HG02798 (cell line): ENCODE measurements at regions not wholly inside any gene's neighbourhood (a gene's known extent, or its start where the extent isn't known, plus 50 kb on each side); places are given as distances from the start of the nearest gene placed in this dataset.

Experiments
- ATAC-seq: cut with Tn5 transposase; IDR thresholded peaks from one replicate; pipeline ENCODE4 v1.9.1; 2021; ENCODE audit warnings: mild to moderate bottlenecking; ENCODE audit not compliant: unreplicated experiment, poor library complexity

DNA sequence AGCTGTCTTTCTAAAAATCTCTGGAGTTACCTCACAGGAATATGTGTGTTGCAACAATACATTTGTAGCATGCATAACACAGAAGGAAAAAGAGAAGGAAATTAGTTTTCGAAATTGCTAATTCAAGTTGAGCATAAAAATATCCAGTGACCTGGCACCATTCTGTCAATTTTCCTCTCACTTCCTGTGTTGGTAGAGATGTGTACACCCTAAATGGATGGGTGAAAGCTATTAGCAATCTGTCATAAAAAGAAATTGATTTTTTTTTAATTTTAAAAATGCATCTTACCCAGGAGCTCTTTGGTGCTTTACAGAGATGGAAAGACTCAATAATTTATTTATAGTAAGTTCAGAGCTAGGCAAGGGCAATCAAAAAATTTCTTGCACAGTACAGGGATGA lies 333.3 kb upstream of the TMEM229A start:
- ATAC-seq = no peak

GRCh38 chr7:124364283-124364682 lies 331.4 kb upstream of the TMEM229A start:
- ATAC-seq = no peak

- no peak for ATAC-seq
Measured at GRCh38 chr7:124354201-124354600, 321.3 kb upstream of the TMEM229A start.

DNA sequence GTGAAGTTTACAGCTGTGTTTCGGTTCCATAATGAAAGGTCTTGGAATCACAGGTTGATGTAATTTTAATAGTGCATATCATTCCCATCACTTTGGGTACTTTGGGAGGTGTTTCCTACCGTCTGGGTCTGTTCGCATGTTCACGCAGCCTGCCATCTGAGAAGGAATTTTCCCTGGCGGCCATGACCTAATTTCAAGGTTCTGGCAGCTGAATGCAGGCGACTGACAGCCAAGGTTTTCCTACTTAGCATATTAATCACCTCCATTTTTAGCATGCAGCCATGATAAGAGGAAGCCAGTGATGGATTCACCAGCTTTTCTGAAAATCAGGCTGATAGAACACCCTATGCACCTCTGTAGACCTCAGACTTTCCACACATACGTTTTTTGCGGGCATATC lies 319.1 kb upstream of the TMEM229A start:
- no peak for ATAC-seq

DNA sequence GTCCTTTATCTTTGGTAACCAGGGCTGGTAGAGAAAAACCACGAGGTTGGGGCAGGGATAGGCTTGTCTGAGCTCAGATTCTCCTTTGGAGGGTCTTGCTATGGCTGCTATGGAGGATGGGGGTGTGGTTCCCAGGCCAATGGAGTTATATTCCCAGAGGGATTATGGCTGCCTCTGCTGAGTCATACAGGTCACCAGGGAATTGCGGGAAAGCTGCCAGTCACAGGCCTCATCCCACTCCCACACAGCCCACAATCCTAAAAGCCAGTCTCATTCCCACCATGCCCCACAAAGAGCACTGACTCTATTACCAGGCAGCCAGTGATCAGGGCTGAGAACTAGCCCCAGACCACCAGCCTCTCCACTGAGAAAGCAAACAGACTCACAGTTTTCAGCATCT lies 316.6 kb upstream of the TMEM229A start:
- no peak for ATAC-seq

DNA sequence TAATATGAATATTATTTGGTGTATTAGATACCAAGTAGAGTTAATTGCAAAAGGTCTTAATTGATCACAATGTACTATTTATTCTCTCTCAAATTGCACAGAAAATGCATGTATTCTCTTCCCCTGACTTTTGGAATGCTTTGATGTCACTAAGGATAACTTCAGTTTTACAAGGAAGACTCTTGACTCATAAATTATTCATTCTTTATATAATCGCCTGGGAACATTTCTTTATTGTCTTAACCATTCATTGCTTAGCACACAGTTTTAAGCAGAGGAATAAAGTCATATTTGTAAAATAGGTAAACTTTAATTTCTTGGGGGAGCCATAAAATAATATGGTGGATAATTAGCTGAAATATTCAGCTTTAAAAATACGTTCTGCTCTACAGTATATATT lies 306.0 kb upstream of the TMEM229A start:
- ATAC-seq = no peak

DNA sequence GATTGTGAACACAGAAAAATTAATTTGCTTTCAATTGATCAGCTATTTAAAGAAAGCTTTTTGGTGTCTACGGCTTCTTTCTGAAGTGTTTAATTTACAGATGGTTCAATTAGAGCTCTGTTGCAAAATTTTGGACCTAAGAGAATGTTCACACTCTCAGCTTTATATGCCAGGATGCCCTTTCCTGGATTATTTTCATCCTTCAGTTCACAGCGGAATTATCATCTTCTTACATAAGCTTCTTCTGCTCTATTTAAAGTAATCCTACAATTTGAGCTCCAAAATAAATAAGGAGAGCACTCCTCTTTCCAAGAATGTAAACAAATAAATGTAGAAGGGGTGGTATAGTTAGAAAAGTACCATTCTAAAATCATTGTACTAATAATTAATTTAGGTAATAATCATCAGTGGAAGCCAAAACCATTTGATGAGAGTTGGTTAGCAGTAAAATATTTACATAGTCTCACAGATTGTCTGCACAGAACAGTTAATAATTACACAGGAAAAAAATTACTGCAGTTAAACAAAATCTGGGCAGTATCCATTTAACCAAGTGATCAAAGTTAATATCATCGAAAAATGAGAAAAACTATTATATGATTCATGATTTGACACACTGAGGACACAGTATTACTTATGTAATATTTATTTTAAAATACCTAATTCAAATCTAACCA lies 298.0 kb upstream of the TMEM229A start:
- ATAC-seq = no peak

DNA sequence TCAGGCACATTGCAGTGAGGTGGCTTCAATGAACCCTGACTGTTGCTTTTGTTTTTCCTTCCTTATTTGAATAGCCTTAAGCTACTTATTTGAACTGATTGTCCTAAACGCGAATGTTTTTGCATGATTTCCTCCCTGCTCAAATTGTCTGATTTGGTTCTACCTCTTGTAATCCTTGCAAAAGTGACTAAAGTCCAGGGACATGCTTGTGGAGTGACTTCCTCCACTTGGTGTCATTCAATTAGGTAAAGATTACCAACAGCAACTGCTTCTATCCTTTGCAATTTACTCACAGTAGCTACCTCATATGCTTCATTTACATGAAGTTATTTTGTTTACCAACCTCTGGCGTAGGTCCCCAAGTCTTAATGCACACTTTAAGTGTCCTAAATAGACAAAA lies 295.9 kb upstream of the TMEM229A start:
- no peak for ATAC-seq

DNA sequence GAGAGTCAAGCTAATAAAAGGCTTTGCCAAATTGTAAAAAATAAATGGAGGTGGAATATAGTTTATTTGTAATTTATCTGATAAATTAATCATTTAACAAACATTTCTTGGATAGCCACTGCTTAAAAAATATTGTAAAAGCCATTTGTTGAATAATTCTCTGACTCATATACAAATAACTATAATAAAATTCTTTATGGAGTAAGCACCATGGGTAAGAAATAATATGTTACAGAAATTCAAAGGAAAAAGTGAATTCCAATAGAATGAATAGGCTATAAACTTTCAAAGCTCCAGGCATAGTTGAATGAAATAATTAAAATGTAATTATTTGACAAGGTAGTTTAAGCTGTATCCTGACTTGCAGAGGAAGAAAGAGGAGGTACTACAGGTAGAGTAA lies 291.4 kb upstream of the TMEM229A start:
- ATAC-seq = no peak

DNA sequence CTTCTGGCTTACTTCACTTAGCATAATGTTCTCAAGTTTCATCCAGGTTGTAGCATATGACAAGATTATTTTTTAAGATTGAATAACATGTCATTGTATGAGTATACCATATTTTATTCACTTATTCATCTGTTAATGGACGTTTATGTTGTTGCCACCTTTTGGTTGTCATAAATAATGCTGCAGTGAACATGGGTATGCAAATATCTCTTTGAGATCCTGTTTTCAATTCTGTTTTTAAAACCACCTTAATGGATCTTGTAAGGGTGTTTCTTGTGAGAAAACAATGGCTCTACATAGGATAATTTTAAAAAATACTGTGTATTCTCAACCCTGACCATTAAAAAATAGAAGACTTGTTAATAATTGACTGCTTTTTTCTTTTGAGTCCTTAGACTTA lies 290.7 kb upstream of the TMEM229A start:
- ATAC-seq = no peak

DNA sequence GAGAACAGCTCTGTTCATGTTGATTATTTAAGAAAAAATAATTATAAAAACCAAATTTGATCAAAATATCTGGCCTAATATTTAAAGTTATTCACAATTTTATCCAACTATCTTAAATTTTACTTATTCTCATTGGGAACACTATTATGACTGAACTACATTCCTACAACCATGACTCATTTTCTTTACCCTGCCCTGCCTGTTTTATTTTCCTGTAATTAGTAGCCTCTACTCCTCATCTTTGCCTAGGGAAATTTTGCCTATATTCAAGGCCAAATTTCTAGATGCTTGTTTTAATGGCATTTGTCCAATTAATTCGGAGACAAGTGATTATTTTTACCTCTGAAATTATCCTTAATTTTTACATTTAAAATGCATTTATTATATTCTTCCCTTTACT lies 289.7 kb upstream of the TMEM229A start:
- ATAC-seq = no peak

DNA sequence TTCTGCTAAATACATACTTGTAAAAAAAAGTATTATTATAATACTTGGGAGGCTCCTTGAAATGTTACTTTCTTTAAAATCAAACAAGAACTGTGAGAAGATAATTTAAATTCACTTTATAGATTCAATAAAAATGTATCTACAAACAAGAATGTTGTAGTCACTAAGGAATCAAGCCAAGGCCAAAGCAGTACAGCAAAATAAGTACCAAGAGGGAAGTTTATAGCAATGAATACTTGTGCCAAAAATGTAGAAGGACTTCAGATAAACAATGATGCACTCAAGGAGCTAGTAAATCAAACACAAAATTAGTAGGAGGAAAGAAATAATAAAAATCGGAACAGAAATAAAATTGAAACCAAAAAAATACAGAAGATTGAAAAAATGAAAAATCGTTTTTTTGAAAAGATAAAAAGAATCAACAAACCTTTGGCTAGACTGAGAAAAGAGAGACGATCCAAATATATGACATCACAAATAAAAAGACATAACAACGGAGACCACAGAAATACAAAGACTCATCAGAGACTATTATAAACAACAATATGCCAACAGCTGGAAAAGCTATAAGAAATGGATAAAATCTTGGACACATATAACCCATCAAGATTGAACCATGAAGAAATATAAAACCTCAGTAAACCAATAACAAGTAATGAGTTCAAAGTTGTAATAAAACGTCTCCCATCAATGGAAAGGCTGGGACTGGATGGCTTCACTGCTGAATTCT lies 286.0 kb upstream of the TMEM229A start:
- ATAC-seq = no peak

- ATAC-seq = no peak
Measured at GRCh38 chr7:124310934-124311390, 278.1 kb upstream of the TMEM229A start.

- no peak for ATAC-seq
Measured at GRCh38 chr7:124308384-124308783, 275.5 kb upstream of the TMEM229A start.

GRCh38 chr7:124295289-124295688 lies 262.4 kb upstream of the TMEM229A start:
- no peak for ATAC-seq

DNA sequence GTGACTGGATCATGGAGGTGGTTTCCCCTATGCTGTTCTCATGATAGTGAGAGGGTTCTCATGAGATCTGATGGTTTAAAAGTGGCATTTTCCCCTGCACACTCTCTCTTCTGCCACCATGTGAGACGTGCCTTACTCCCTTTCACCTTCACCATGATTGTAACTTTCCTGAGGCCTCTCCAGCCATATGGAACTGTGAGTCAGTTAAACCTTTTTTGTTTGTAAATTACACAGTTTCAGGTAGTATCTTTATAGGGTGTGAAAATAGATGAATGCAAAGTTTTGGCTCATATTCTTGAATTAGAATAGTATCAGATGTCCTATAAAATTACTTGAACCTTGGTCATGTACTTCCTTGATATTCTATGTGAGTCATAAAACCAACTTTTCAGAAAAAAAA lies 252.1 kb upstream of the TMEM229A start:
- ATAC-seq = no peak

- peak; percentile 97 for ATAC-seq
Measured at GRCh38 chr7:124276005-124276622, 243.2 kb upstream of the TMEM229A start.

DNA sequence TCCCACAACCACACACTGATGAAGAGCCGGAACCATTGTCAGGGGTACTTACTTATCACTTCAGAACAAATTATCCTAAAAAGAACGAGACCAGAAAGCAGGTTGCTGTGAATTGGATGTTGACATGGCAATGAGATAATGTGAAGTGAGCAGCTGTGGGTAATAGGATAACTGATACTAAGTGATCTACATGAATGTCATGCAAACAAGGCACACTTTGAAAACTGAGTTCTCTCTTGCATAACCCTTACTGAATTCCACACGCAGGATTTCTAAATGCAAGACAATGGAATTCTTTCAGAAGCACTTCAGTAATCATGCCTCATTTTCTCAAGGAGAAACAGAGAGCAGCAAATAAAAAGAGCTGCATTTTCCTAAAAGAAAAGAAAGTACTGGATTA lies 242.5 kb upstream of the TMEM229A start:
- ATAC-seq = no peak

DNA sequence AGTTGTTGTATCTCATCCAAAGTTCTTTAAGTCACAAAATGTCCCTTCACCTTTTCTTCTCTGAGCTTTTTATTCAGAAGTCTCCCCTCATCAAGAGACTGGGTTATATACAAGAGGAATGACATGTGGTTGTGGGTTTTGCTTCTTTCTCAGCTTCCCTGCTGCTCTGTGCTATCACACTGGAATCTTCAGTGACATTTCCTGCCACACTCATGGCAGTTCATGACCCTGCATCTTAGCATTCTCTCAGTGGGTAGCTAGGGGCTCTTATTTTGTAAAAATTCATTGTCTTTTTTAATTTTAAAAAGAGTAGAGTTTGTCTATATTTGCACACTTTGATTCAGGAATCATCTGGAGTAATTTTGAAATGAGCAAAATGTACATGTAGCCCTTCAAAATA lies 236.9 kb upstream of the TMEM229A start:
- no peak for ATAC-seq

DNA sequence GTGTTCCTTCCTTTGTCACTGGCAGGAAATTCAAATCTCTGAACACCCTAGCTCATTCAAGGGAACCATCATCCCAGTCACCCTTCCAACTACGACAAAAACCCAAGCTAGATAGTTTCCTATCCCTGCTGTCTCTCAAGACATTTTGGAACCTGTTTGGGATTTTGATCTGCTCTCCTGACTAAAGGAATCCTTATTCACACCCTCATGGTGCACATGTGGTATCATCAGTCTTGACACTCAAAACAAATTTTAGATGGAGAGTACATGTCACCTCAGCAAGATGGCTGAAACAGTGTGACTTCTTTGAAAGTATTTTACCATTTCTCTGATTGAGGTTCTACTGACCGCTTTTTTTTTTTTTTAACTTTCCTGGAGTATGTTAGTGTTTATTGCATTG lies 234.3 kb upstream of the TMEM229A start:
- ATAC-seq = no peak

DNA sequence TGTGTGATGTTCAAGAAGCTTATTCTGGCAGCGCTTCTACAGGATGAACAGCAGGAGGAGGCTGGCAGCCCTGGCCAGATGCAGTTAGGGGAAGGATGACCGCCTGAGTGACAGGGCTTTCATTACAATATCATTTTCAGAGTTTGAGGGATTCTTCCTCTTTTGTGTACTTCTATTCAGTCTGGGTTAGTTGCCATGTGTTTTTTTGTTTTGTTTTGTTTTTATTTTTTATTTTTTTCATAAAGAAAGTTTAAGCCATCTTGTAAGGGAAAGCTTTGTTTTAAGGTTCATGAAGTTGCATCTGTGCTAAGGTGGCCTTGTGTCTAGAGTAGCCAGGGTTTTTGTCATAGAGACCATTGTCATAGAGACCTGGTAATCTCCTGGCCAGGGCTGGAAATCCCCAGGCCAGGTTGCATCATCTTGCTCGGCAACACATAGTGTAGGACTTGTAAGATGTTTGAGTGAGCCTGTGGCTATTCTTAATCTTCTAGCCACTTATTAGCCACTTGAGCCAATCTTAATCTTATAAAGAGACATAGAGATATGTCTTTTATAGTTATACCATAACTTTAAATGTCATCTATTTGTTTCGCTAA lies 230.5 kb upstream of the TMEM229A start:
- peak; percentile 97 for ATAC-seq
